ENCODE measurements at regions not wholly inside any gene's neighbourhood (a gene's known extent, or its start where the extent isn't known, plus 50 kb on each side); places are given as distances from the start of the nearest gene placed in this dataset.

DNA sequence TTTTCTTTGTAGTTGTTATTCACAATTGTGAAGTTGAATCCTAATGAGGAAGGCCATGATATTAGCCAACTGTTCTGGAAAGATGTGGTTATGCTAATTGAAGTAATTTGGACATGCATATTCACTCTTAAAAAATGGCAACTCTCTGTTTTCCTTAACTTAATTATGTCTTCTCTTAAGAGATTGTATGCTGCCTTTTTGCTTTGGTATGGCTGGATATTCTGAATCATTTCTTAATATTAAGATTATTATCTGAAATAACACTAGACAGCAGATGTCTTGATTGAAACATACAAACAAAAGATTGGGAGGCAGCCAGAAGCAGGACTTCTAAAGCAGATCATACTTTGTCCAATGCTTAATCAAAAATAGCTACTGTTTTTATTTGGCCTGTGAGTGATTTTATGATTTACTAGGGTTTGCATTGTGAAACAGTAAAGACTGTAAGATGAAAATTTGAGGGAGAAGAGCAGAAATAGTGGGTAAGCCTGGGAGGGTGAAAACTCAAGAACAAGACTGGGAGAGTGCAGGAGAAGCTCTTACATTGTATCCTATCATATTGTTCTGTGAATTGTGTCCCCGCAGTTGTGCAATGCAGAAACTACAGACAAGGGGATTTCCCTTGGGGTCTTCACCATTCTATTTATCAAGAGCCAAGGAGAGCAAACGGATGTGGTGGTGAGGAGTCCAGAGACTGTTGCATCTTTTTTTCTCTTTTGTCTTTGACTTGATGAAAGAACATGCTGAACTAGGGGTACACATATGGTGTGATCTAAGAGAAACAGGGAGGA, 554.8 kb downstream of the TUSC7 start:
- TF ChIP-seq POLR2A (IDR thresholded peaks at IDR 0.05) (no peak), CTCF (IDR thresholded peaks at IDR 0.05) (no peak), POLR2AphosphoS5 (IDR thresholded peaks at IDR 0.05; ENCODE audit: insufficient read depth in 1 of 2, low read depth in 1 of 2) (no peak)
